K562 (cell line): ENCODE measurements at regions not wholly inside any gene's neighbourhood (a gene's known extent, or its start where the extent isn't known, plus 50 kb on each side); places are given as distances from the start of the nearest gene placed in this dataset.

Experiments used
- ATAC-seq: fragments of 200-7000 bp; cut with Tn5 transposase; 3 replicates; pipeline ENCODE4 v1.9.1; 2020; ENCODE audit warnings: moderate library complexity
- BruUV-seq: library from RNA; stranded (reverse); fragments of 400-500 nt; replicated peaks from 2 replicates; lab custom pipeline; 2021; lab: Mats Ljungman, UMichigan
- CTCF ChIA-PET: fragments of 300-600 bp; formaldehyde crosslinking; extraction: SDS; loops from one replicate; lab custom pipeline; 2021; ENCODE audit warnings: low intra/inter-chr PET ratio; lab: Yijun Ruan, JAX
- POLR2A ChIA-PET: fragments of 300-600, 350-650 bp; sonication (Branson Sonifier 250); formaldehyde crosslinking; extraction: SDS; loops from one replicate; lab custom pipeline; 2021; ENCODE audit warnings: antibody characterized with exemption, inconsistent platforms; lab: Yijun Ruan, JAX
- DNase-seq, 4 experiments: peaks; one replicate each; pipeline versions ENCODE4 v3.0.0 to v3.0.0-alpha.2; 2011 to 2018; ENCODE audit warnings: low spot score in 3 of 4, mixed read lengths in 3 of 4; ENCODE audit errors: extremely low read depth in 1 of 4
- FAIRE-seq: peaks from 2 replicates; lab custom pipeline; 2011; peaks lifted over from hg19 to GRCh38; lab: Jason Lieb, UNC
- H2AFZ ChIP-seq: 2 replicates; pipeline ENCODE4 v1.6.0; 2011; ENCODE audit warnings: low read depth, low read length, control low read depth, inconsistent platforms
- H3K27ac ChIP-seq: fragments of 200-600 bp; 3 replicates; pipeline ENCODE4 v1.8.0; 2011; ENCODE audit warnings: low read depth, mild to moderate bottlenecking, control low read depth, inconsistent platforms, low read length, moderate library complexity, mixed read lengths; ENCODE audit errors: extremely low read depth
- H3K27me3 ChIP-seq, 2 experiments: fragments of 300-600 bp in 1 of 2; 2 replicates in 1 of 2; 3 replicates in 1 of 2; pipeline versions ENCODE4 v1.6.0 to v1.8.0; 2011; ENCODE audit warnings: inconsistent platforms in 2 of 2, low read length in 2 of 2, mild to moderate bottlenecking in 1 of 2, mixed read lengths in 1 of 2, moderate library complexity in 1 of 2; ENCODE audit not compliant: control insufficient read depth in 2 of 2, insufficient read depth in 2 of 2
- H3K36me3 ChIP-seq: fragments of 300-600 bp; 3 replicates; pipeline ENCODE4 v1.8.0; 2011; ENCODE audit warnings: mild to moderate bottlenecking, low read length, inconsistent platforms; ENCODE audit not compliant: control insufficient read depth, insufficient read depth
- H3K4me1 ChIP-seq, 2 experiments: fragments of 200-600 bp in 1 of 2; replicated peaks in 1 of 2; 2 replicates in 1 of 2; 3 replicates in 1 of 2; pipeline versions ENCODE4 v1.5.1 to v1.8.0; 2011; ENCODE audit warnings: inconsistent platforms in 2 of 2, low read length in 2 of 2, mild to moderate bottlenecking in 1 of 2, mixed read lengths in 1 of 2, moderate library complexity in 1 of 2; ENCODE audit not compliant: control insufficient read depth in 2 of 2, insufficient read depth in 2 of 2
- H3K4me2 ChIP-seq: 2 replicates; pipeline ENCODE4 v1.6.1; 2011; ENCODE audit warnings: low read length, control low read depth, inconsistent platforms, mixed read lengths; ENCODE audit not compliant: insufficient read depth
- H3K4me3 ChIP-seq: fragments of 200-600 bp; sonication (generic), shearing (Covaris generic); 2 replicates; pipeline ENCODE4 v1.5.1; 2016; ENCODE audit warnings: control low read depth, inconsistent platforms
- H3K79me2 ChIP-seq: fragments of 200-600 bp; 3 replicates; pipeline ENCODE4 v1.8.0; 2011; ENCODE audit warnings: low read length, inconsistent platforms; ENCODE audit not compliant: control insufficient read depth, insufficient read depth
- H3K9ac ChIP-seq, 2 experiments: 2 replicates each; pipeline versions ENCODE4 v1.6.0 to v1.6.1; 2011; ENCODE audit warnings: low read depth in 2 of 2, low read length in 2 of 2, control low read depth in 1 of 2, inconsistent platforms in 1 of 2, mild to moderate bottlenecking in 1 of 2, mixed read lengths in 1 of 2; ENCODE audit not compliant: insufficient read depth in 1 of 2
- H3K9me1 ChIP-seq: one replicate; pipeline ENCODE4 v1.6.0; 2011; ENCODE audit warnings: inconsistent platforms, mild to moderate bottlenecking, low read length, moderate library complexity; ENCODE audit not compliant: control insufficient read depth, insufficient read depth
- H3K9me3 ChIP-seq: replicated peaks from 2 replicates; pipeline ENCODE4 v1.5.1; 2011; ENCODE audit warnings: low read depth, low read length, inconsistent platforms; ENCODE audit not compliant: control insufficient read depth, insufficient read depth
- H4K20me1 ChIP-seq: replicated peaks from 2 replicates; pipeline ENCODE4 v1.6.1; 2011; ENCODE audit warnings: low read length, inconsistent platforms, mixed read lengths; ENCODE audit not compliant: control insufficient read depth, insufficient read depth
- CREB3 ChIP-seq: fragments of 450-650 bp; conservative IDR thresholded peaks from 2 replicates; pipeline ENCODE4 v1.6.1; 2016; ENCODE audit warnings: missing genetic modification characterization, low read depth, mild to moderate bottlenecking, missing compliant biosample characterization, moderate library complexity
- E2F8 ChIP-seq: fragments of 450-650 bp; IDR thresholded peaks from 2 replicates; pipeline ENCODE4 v1.7.1; 2018; ENCODE audit warnings: mild to moderate bottlenecking, low read depth; ENCODE audit not compliant: partially characterized antibody
- FOS ChIP-seq: IDR thresholded peaks from 3 replicates; pipeline ENCODE4 v1.6.1; 2011; ENCODE audit not compliant: insufficient read length; ENCODE audit errors: extremely low read depth
- HDAC8 ChIP-seq: fragments of 450-650 bp; IDR thresholded peaks from 2 replicates; pipeline ENCODE4 v1.6.1; 2016; ENCODE audit warnings: mild to moderate bottlenecking, missing genetic modification characterization, moderate library complexity, missing compliant biosample characterization
- MEF2D ChIP-seq: conservative IDR thresholded peaks from 2 replicates; pipeline ENCODE4 v1.6.1; 2016; ENCODE audit warnings: low read depth, missing genetic modification characterization, missing compliant biosample characterization
- NBN ChIP-seq: fragments of 450-650 bp; IDR thresholded peaks from 2 replicates; pipeline ENCODE4 v1.6.1; 2016; ENCODE audit warnings: low read depth, mild to moderate bottlenecking
- NFRKB ChIP-seq: fragments of 450-650 bp; IDR thresholded peaks from 2 replicates; pipeline ENCODE4 v1.6.1; 2016; ENCODE audit warnings: low read depth
- NFXL1 ChIP-seq: fragments of 450-650 bp; formaldehyde crosslinking; IDR thresholded peaks from 2 replicates; pipeline ENCODE4 v1.4.0; 2021; ENCODE audit warnings: mild to moderate bottlenecking
- NR2C2 ChIP-seq, 2 experiments: fragments of 200-800 bp in 1 of 2; sonication (Bioruptor generic) in 1 of 2; sonication (generic) in 1 of 2; formaldehyde crosslinking in 1 of 2; IDR thresholded peaks; 2 replicates each; pipeline versions ENCODE4 v1.6.1 to v1.8.0; 2016 to 2022; ENCODE audit warnings: mild to moderate bottlenecking in 1 of 2, missing compliant biosample characterization in 1 of 2, missing genetic modification characterization in 1 of 2, missing genetic modification reagents in 1 of 2
- PTTG1 ChIP-seq: fragments of 450-650 bp; IDR thresholded peaks from 2 replicates; pipeline ENCODE4 v1.6.1; 2016; ENCODE audit warnings: low read depth, mild to moderate bottlenecking, missing genetic modification characterization, missing compliant biosample characterization
- PYGO2 ChIP-seq: fragments of 450-650 bp; IDR thresholded peaks from 2 replicates; pipeline ENCODE4 v1.6.1; 2016; ENCODE audit warnings: mild to moderate bottlenecking, missing genetic modification characterization, moderate library complexity, missing compliant biosample characterization
- XRCC5 ChIP-seq: fragments of 200-400 bp; formaldehyde crosslinking; IDR thresholded peaks from 2 replicates; pipeline ENCODE4 v1.6.1; 2017; ENCODE audit warnings: low read depth, mild to moderate bottlenecking, low read length
- ZNF175 ChIP-seq: fragments of 200-800 bp; sonication (Bioruptor generic); IDR thresholded peaks from 2 replicates; pipeline ENCODE4 v1.6.1; 2016; ENCODE audit warnings: low read depth, mild to moderate bottlenecking, missing genetic modification characterization, missing compliant biosample characterization
- ZNF197 ChIP-seq: fragments of 200-800 bp; sonication (Bioruptor generic); IDR thresholded peaks from 2 replicates; pipeline ENCODE4 v1.6.1; 2016; ENCODE audit warnings: low read depth, missing genetic modification characterization, missing compliant biosample characterization
- ZNF584 ChIP-seq: fragments of 200-800 bp; sonication (Bioruptor generic); IDR thresholded peaks from 2 replicates; pipeline ENCODE4 v1.6.1; 2016; ENCODE audit warnings: low read depth, mild to moderate bottlenecking, missing genetic modification characterization, missing compliant biosample characterization
- ZNF76 ChIP-seq: fragments of 250-450 bp; sonication (Bioruptor Pico); IDR thresholded peaks from 2 replicates; pipeline ENCODE4 v1.4.0; 2020; ENCODE audit warnings: mild to moderate bottlenecking, moderate library complexity, borderline replicate concordance
- whole genome bisulfite sequencing: fragments of 100-300 bp; shearing (Covaris generic); methylation state at CpG from one replicate; pipeline ENCODE4 v1.1.6; 2016; ENCODE audit warnings: low coverage, mixed read lengths; ENCODE audit not compliant: insufficient coverage; ENCODE audit errors: missing lambda C conversion rate; 5-methylcytosine and 5-hydroxymethylcytosine counted together
- in situ Hi-C: fragments of 300-500 bp; cut with MboI; formaldehyde crosslinking; loops from 4 replicates; pipeline ENCODE4 v1.15.0; 2018; ENCODE audit warnings: inconsistent platforms, mixed read lengths
- intact Hi-C: fragments of 100-400 bp; cut with micrococcal nuclease; formaldehyde crosslinking; loops from 2 replicates; pipeline ENCODE4 v1.14.2; 2022

- Histone ChIP-seq H3K79me2 (no peaks in the 10 kb centered on the region), H3K9me3 (no peaks in the 10 kb centered on the region), H3K27me3 (peaks cover 0 to 7% of the 10 kb centered on the region in 2 experiments; a peak in 3 of 5 replicates), H3K4me3 (no peak overlapping the region), H3K9me1 (no peaks in the 10 kb centered on the region), H3K27ac (no peak overlapping the region), H3K4me2 (no peak overlapping the region), H3K9ac (no peak overlapping the region), H3K4me1 (no peaks in the 10 kb centered on the region), H2AFZ (no peak overlapping the region; the same call in 1 of the 2 replicates), H4K20me1 (no peaks in the 10 kb centered on the region), H3K36me3 (no peaks in the 10 kb centered on the region)
- in situ Hi-C loops, result no loop called here
- ChIA-PET POLR2A (interaction anchor here (0.8 to 1.4 kb wide), 2 partner anchors 12 to 13 kb away, joined by 3 to 4 read pairs; no protein-coding TSS in a partner anchor), CTCF (no interaction called here)
- no peak for FAIRE-seq
- DNase-seq, result no peak
- BruUV-seq, result no TSS peak
- intact Hi-C loops, result no loop called here
- WGBS, result 14% methylated on average over 11 of the region's 11 CpGs
- no peak for ATAC-seq
- TF ChIP-seq MEF2D (tag) (peak; percentile 38; the same call in 1 of the 2 replicates), ZNF175 (CRISPR knock-in tag) (peak; percentile 92), PTTG1 (tag) (peak; percentile 55; the same call in 1 of the 2 replicates), XRCC5 (no peak), ZNF584 (0 out of 2 replicates have a peak, but pooled peaks have one; percentile 64), NFRKB (no peak), E2F8 (no peak), ZNF76 (peak; percentile 80; the same call in 1 of the 2 replicates), CREB3 (tag) (0 out of 2 replicates have a peak, but pooled peaks have one; percentile 54), ZNF197 (CRISPR knock-in tag) (0 out of 2 replicates have a peak, but pooled peaks have one; percentile 31), NR2C2 (CRISPR knock-in tag; IDR thresholded peaks at IDR 0.05) (no peak), NR2C2 (tag; IDR thresholded peaks at IDR 0.05) (peak; percentile 27; the same call in 1 of the 2 replicates), PYGO2 (tag) (peak; percentile 89), FOS (no peak), HDAC8 (peak; percentile 86), NFXL1 (CRISPR knock-in tag) (no peak), NBN (no peak)
These were observed 53.4 kb upstream of the NKD1 start for GRCh38 chr16:50494501-50495491.
